NCI-H2227 (cell line): ENCODE measurements at regions not wholly inside any gene's neighbourhood (a gene's known extent, or its start where the extent isn't known, plus 50 kb on each side); places are given as distances from the start of the nearest gene placed in this dataset.
"Not testable (repeated sequence)": the region's sequence is repeated elsewhere in the genome, so short reads cannot be mapped to it uniquely, and the experiment has no call there.

Source experiments
- DNase-seq: peaks from one replicate; lab custom pipeline; 2025; ENCODE audit not compliant: unreplicated experiment; lab: John Stamatoyannopoulos, UW

GRCh38 chr12:74676955-74677354 is 139.3 kb downstream of the ATXN7L3B start:
- not testable (repeated sequence) for DNase-seq

GRCh38 chr12:74685385-74685784 is 147.8 kb downstream of the ATXN7L3B start:
- no peak for DNase-seq

GRCh38 chr12:74689071-74689655 is 151.5 kb downstream of the ATXN7L3B start:
- peak; percentile 24 for DNase-seq

GRCh38 chr12:74689929-74690328 is 152.3 kb downstream of the ATXN7L3B start:
- DNase-seq, result no peak

- DNase-seq, result no peak
These were observed 181.8 kb downstream of the ATXN7L3B start for GRCh38 chr12:74719447-74719846.

GRCh38 chr12:74722709-74723108 is 185.1 kb downstream of the ATXN7L3B start:
- no peak for DNase-seq

GRCh38 chr12:74725154-74725553 is 187.5 kb downstream of the ATXN7L3B start:
- no peak for DNase-seq

GRCh38 chr12:74728006-74728405 is 190.4 kb downstream of the ATXN7L3B start:
- DNase-seq, result no peak

GRCh38 chr12:74732164-74732784 is 194.6 kb downstream of the ATXN7L3B start:
- no peak for DNase-seq

GRCh38 chr12:74732826-74733225 is 195.2 kb downstream of the ATXN7L3B start:
- DNase-seq, result no peak

GRCh38 chr12:74741112-74741511 is 203.5 kb downstream of the ATXN7L3B start:
- DNase-seq, result no peak

GRCh38 chr12:74747305-74747704 is 209.7 kb downstream of the ATXN7L3B start:
- no peak for DNase-seq

- no peak for DNase-seq
These were observed 213.8 kb downstream of the ATXN7L3B start for GRCh38 chr12:74751441-74751840.

- no peak for DNase-seq
These were observed 214.6 kb downstream of the ATXN7L3B start for GRCh38 chr12:74752215-74752614.

GRCh38 chr12:74770552-74770951 is 232.9 kb downstream of the ATXN7L3B start:
- DNase-seq, result no peak

- no peak for DNase-seq
These were observed 237.6 kb downstream of the ATXN7L3B start for GRCh38 chr12:74775276-74775675.

GRCh38 chr12:74776378-74776777 is 238.7 kb downstream of the ATXN7L3B start:
- DNase-seq, result no peak

GRCh38 chr12:74780182-74780849 is 242.7 kb downstream of the ATXN7L3B start:
- DNase-seq, result no peak

- not testable (repeated sequence) for DNase-seq
These were observed 243.2 kb downstream of the ATXN7L3B start for GRCh38 chr12:74780850-74781241.

GRCh38 chr12:74781991-74782485 is 244.4 kb downstream of the ATXN7L3B start:
- no peak for DNase-seq

GRCh38 chr12:74790931-74791330 is 253.3 kb downstream of the ATXN7L3B start:
- DNase-seq, result no peak

- DNase-seq, result no peak
These were observed 253.7 kb downstream of the ATXN7L3B start for GRCh38 chr12:74791365-74791764.
